HS-27A (cell line): ENCODE measurements at regions not wholly inside any gene's neighbourhood (a gene's known extent, or its start where the extent isn't known, plus 50 kb on each side); places are given as distances from the start of the nearest gene placed in this dataset.
"Not testable (repeated sequence)": the region's sequence is repeated elsewhere in the genome, so short reads cannot be mapped to it uniquely, and the experiment has no call there.

Experiments
- DNase-seq: peaks from one replicate; pipeline ENCODE4 v3.0.0-alpha.2; 2012; ENCODE audit warnings: low read depth, missing footprints

DNA sequence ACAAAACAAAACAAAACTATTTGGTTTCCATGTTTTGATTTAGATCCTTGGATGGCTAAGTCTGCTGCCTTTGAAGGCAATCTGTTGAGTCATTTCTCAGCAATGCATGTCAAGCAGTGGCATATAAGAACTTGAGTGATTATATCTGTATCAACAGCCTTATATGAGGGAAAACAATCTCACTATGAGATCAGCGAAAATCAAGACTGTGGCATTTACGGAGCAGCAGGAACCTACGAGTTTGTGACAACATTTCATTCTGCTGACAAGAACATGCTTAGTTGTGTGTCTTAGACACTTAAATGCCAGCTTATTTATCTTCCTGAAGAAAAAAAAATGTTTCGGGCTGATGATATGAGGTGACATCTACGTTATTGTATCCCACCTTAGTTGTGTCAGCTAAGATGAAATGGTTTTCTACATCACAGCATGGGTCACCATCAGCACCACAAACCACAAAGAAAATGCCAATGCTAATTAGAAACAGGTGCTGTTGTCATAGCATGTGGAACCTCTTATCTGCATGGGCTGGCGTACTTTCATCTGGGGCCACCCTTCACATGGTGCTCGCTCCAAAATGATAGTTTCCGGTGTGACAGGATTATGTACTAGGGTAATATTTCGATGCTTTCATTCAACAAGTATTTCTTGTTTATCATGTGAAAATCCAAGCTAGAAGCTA, 1085.5 kb downstream of the SORCS1 start:
- DNase-seq = peak; percentile 27

DNA sequence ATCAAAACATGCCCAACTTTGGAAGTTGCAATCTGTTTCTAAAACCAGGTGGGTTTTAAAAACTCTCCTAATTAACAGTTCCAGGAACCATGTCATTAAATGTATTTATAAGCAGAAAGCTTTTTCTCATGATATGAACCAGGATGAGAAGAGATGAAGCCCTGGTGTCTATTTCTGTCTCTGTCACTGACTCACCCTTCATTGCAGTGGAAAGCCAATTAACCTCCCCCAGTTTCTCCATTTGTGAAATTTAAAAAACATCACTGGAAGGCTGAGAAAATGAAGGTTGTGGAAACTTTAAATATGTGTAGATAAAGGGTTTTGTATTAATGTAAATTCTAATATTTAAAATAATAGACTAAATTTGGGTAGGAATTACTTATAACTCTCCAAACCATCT, 1088.0 kb downstream of the SORCS1 start:
- DNase-seq = no peak

DNA sequence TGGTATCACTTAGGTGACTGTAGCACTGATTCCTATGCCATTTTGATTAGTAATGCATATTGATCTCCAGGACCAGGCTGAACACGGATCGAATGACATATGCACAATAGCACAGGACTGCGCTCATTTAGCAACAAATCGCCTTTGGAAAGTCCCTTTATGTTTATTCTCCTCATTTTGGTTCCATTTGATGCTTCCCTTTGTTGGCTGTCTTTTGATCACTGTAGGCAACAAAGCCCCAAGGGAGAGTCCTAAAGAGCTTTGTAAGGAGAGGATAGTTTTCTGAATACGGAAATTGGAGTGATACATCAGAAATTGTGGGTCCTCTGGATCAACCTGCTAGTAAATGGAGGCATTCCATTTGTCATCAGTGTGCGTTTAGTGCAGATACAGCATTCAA, 1111.4 kb downstream of the SORCS1 start:
- no peak for DNase-seq

DNA sequence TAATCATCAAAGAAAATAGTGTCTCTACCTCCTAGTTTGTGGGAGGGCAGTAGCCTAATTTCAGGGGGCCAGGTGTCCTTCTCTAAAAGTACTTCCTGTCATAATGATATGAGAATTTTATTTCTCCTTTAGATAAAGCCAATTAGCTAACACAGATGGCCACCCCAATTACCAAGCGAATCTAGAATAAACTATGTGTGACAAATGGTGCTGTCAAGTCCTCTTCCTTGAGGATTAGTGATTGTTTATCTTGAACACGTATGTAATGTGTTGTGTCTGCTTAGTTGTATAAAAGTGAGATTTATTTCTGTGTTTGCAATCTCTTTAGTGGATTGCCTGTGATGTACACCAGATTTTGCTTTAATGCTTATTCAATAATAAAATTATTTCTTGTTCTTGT, 1120.0 kb downstream of the SORCS1 start:
- no peak for DNase-seq

DNA sequence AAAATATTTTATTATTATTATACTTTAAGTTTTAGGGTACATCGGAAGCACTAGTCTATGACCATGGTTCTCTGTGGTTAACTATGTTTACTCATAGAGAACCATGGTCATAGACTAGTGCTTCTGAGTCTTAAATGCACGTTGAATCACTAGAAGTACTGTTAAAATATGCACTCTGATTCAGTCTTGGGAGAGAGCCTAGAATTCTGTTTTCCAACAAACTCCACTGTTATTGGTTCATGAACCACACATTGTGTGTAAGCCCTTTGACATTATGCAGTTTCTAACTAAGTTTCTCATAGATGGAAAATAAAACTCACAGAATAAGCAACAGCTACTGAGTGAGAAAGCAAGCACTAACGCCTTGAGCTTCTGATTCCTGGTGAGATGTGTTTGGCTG, 1120.6 kb downstream of the SORCS1 start:
- no peak for DNase-seq

DNA sequence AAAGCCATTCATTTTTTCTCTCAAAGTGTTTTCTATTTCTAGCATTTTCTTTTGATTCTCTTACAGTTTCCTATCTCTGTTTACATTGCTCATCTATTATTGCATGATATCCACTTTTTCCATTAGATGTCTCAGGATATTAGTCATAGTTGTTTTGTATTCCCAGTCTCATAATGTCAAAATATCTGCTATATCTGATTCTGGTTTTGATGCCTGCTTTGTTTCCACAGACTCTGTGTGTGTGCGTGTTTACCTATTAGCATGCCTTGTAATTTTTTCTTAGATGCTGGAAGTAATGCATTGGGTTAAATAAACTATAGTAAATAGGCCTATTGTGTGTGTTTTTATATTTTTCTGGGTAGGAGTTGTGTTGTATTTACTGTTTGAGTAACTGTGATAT, 1126.3 kb downstream of the SORCS1 start:
- no peak for DNase-seq

DNA sequence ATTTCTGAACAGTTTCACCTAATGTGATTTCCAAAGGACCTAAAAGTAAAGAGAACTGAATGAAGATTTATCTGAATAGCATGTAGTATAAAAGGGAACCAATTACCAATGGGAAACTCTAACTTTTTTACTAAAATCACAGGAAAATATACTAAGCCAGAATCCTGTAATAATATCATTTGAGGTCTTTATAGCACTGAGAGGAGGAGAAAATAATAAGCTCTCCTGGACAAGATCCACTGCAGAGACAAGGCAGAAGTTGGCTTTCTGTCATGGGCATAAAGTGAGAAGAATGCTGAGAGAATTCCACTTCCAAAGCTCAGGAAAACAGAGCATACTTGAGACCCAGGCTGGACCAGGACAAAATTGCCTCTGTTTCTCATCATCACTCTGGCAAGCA, 1131.4 kb downstream of the SORCS1 start:
- DNase-seq = no peak

DNA sequence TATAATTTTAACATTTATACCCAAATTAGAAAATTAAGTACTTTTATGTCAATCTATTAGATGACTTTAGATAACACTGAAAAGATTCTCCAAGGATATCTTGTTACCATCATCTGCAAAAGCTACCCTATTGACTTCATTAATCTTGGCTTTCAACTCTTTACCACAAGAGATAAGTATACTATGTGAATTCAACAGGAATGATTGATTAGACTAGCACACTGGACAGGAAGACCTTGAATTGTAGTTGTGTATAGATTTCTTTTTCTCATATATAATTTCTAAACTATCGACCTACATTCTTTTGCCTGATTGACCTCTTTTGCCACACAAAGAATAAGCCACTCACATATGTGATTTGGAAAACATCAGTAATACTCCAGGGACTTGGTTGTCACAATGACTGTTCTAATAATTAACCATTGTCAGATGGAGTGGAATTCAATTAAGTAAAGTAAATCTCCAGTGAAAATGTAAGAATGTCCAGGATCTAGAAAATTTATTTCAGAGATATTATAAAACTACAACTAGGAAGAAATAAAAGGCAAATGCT, 1132.0 kb downstream of the SORCS1 start:
- no peak for DNase-seq

DNA sequence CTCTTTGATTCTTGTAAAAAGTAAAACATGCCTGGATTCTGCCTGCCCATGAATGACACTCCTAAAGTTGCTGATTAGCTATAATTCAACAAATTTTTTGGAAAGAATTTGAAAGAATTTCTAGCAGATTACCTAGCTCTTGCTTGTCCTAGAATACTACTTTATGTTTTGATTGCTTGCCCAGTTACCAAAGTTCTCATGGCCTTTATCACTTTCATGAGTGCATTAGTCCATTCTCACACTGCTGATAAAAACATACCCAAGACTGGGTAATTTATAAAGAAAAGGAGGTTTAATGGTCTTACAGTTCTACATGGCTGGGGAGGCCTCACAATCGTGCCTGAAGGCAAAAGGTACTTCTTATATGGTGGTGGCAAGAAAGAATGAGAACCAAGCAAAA, 1137.3 kb downstream of the SORCS1 start:
- DNase-seq = no peak

DNA sequence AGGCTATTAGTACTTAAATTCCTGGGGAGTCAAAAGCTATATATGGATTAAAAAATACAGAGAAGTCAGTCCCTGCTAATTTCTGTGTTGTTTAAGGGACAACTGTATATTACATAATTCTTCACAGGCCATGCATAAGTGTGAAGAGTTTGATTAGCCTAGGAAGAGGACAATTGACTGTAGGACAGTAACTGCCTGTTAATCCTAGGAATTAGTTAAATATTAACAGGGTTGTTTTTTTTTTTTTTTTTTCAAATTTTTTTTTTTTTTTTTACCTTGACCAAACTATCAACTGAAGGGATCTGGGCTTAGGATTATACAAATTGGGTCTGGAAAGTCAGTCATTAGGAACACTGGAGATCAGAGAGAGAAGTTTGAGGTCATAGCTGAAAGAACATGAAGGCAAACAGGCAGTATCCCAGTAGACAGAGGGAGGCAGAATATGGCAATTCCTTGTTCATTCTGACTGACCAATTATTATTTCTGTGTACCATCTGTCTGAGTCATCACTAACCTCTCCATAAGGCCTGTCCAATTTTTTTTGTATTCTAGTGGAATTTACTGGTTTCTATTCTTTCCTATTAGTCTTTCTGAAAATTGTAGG, 1139.2 kb downstream of the SORCS1 start:
- no peak for DNase-seq

DNA sequence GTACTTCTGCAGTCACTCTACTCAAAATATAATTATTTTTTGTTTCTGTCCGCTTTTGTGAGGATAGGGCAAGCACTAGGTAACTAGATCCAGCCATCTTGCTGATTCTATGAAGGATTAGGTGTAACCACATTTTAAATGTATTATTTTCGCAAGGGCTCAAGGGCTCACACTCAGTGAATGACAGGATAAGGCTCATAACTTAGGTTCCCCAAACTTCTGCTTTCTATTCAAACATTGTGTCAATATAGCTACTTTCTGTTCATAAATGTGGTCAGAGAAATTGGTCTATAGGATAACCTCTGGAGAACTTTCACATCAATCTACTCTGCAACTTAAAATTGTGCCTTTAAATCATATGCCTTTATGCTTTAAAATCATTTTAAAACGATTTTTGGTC, 1141.2 kb downstream of the SORCS1 start:
- DNase-seq = no peak

DNA sequence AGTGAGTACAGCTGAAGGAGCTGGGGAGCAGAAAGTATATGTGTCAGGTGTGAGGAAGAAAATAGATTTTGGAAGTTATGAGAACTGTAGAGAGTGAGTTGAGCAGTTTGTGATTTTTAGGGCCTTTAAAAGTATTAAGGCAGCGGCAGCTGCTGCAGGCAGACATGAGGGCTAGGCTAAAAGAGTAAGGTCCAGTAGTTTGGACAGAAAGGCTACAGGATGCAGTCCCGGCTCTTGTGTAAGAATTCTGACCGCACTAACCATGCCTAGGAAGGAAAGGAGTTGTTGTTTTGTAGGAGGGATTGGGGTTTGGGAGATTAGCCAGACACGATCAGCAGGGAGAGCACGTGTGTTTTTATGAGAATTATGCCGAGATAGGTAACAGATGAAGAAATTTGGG, 1144.9 kb downstream of the SORCS1 start:
- DNase-seq = not testable (repeated sequence)

DNA sequence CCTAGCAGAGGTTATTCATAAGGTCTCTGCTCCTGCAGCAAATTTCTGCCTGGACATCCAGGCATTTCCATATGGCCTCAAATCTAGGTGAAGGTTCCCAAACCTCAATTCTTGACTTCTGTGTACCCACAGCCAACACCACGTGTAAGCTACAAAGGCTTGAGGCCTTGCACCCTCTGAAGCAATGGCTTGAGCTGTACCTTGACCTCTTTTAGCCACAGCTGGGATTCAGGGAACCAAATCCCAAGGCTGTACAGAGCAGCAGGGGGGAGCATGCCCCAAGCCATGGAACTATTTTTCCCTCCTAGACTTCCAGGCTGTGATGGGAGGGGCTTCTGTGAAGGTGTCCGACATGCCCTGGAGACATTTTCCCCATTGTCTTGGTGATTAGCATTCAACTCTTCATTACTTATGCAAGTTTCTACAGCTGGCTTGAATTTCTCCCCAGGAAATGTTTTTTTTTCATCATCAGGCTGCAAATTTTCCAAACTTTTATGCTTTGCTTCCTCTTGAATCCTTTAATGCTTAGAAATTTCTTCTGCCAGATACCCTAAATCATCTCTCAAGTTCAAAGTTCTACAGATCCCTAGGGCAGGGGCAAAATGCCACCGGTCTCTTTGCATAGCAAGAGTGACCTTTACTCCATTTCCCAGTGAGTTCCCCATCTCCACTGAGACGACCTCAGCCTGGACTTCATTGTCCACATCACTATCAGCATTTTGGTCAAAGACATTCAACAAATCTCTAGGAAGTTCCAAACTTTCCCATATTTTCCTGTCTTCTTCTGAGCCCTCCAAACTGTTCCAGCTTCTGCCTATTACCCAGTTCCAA, 1148.9 kb downstream of the SORCS1 start:
- not testable (repeated sequence) for DNase-seq

DNA sequence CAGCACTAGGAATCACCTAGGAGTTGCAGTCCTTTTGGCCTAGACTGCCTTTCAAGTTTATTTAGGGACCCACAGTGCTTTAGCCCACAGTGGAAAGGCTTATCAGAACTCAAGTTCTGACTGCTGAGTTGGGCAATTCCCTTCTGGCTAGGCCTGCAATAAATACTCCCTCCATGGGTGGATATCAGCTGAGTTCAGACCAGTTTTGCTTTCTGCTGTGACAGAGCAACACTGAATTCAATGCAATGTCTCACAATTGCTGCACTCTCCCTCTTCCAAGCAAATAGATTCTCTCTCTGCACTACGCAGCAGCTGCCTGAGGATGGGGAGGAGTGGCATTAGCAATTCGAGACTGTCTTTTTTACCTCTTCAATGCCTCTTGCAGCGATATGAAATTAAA, 1153.3 kb downstream of the SORCS1 start:
- no peak for DNase-seq

DNA sequence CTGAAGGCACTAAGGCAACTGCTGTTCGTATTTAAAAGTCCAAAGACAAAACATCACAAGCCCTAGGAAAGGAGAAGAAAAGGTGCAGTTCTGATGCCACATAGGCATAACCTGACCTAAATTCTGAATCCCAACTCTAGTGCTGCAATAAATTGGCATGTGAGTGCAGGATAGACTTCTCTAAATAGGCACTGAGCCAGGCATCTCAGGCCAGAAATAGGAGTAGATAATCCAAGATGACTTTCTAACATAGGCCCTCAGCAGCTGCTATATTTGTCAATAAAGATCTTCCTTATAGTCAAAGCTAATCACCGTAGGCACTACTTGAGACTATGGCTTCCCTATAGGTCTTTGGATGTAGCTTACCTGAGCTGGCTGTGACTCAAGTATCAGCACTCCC, 1163.8 kb downstream of the SORCS1 start:
- DNase-seq = no peak

DNA sequence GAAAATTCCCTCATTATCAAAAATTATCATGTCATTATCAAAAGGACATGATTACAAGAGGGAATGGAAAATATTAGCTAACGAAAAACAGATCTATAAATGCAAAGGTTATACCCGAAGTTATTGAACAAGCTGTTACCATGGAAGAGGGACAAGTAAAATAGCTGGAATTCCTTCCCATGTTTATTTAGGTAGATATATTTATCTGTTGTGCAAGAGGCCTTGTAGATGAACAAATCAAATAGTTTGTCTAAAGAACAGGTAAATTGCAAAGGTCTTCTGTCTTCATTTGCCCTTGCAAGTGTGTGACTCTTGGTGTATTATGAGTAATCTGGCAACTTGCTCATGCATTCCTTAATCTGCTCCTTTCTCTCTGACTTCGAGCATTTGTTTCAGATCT, 1170.9 kb downstream of the SORCS1 start:
- no peak for DNase-seq

DNA sequence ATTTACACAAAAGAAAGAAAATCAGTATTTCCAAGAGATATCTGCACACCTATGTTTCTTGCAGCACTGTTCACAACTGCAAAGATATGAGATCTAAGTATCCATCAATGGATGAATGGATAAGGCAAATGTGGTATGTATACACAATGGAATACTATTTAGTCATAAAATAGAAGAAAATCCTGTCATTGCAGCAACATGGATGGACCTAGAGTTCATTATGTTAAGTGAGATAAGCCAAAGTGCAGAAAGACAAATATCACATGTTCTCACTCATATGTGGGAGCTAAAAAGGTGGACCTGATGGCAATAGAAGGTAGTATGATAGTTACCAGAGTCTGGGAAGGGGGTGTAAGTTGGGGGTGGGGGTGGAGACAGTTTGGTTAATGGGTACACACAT, 1171.6 kb downstream of the SORCS1 start:
- DNase-seq = no peak

DNA sequence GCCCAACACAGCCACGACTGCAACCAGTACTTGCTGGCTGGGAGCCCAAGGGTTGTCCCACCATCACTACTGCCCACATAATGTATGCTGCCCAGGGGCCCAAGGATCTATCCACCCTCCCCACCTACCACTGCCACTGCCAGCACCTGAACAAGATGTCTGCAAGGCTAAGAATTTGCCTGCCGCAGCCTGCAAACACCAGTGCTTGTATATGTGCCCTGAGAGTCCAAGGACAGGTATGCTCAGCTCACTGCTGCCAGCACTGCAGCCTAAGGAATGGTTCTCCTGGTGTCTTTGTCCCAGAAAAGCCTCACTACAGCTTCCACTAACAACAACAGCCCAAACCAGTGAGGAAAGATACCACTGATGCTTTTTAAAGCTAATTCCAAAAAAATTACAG, 1174.0 kb downstream of the SORCS1 start:
- DNase-seq = no peak

DNA sequence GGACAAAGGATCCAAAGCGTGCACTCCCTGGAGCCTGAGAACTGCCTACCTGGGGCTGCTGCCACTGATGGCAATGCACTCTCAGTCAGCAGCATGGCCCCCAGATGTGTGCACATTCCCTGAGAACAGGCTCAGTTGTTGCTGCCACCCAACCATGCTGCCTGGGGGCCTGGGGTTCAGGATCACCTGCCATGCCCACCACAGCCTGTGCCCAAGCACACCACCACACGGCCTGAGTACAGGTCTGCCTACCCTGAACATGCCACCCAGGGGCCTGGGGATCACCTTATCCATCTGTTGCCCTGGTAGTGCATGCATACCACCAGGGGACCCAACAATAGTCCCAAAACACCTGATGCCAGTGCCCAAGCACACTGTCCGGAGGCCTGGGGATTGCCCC, 1174.5 kb downstream of the SORCS1 start:
- DNase-seq = no peak

DNA sequence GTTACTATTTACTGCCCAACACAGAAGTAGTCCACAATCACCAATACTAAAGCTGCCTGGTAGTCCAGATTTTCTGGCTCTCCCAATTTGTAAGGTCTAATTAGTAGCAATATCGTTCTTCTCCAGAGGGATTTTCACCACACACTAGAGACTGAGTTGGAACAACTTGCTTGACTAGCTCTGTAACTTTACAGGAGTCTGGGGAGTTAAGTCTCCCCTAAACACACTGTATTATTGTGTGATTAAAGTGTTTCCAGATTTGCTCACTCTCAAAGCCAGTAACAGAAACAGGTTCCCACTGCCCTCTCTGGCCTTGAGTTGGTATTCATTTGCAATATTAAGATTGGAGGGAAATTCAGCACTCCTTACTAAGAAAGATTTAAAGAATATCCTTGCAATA, 1175.7 kb downstream of the SORCS1 start:
- no peak for DNase-seq

DNA sequence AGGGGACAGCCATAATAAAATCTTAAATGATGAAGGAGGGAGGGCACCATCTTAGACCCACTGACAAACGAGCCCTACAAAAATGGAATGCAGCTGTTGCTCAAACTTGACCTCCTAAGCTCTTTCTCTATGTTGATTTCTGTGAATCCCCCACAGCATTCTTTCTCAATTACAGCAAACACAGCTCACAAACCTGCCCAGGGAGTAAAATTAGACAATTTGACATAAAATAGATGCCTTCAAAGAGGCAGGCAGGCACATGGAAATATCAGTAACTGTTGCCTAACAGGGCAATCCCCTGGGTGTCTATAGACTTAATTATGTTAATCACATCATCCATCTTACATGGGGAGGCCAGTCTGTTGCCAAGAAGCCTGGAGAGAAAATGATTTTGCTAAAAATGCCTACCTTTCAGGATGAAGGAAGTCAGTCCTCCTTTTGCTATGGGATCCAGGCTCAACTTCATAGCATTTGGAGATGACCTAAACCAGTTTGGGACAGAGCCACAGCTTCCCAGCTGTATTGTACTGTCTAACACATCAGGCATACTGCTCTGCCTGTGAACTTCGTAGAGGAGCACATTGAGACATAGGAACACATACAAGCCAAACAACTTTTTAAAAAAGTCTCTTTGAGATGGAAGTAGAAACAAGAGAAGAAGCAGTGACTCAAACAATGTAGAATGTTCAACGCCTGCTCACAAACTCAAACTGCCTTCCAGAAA, 1177.4 kb downstream of the SORCS1 start:
- DNase-seq = no peak

DNA sequence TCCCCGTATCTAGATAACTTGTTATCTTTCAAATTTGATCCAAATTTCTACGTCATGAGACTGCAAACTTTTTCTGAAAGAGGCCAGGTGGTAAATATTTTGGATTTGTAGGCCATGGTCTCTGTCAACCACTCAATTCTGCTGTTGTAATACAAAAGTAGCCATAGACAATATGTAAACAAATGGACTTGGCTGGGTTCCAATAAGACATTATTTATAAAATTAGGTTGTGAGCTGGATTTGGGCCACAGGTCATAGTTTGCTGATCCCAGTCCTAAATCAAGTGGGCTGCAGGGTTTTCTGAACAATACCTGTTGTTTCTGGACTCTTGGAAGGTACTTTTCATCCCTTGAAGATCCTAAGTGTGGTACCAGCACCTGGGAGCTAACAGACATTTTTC, 1178.0 kb downstream of the SORCS1 start:
- DNase-seq = no peak
